HepG2 (cell line): ENCODE measurements at regions not wholly inside any gene's neighbourhood (a gene's known extent, or its start where the extent isn't known, plus 50 kb on each side); places are given as distances from the start of the nearest gene placed in this dataset.

Source experiments
- ATAC-seq: fragments of 200-7000 bp; cut with Tn5 transposase; 3 replicates; pipeline ENCODE4 v1.9.1; 2020; ENCODE audit warnings: mild to moderate bottlenecking, moderate library complexity
- BruUV-seq: library from RNA; stranded (reverse); fragments of 400-500 nt; replicated peaks from 2 replicates; lab custom pipeline; 2021; lab: Mats Ljungman, UMichigan
- CTCF ChIA-PET: fragments of 300-600 bp; formaldehyde crosslinking; extraction: SDS; loops from one replicate; lab custom pipeline; 2021; ENCODE audit warnings: low total read pairs, inconsistent platforms, low intra/inter-chr PET ratio; lab: Yijun Ruan, JAX
- POLR2A ChIA-PET: fragments of 350-600 bp; sonication (Branson Sonifier 250); formaldehyde crosslinking; loops from one replicate; lab custom pipeline; 2020; ENCODE audit warnings: antibody characterized with exemption, inconsistent platforms; lab: Yijun Ruan, JAX
- DNase-seq: peaks from one replicate; pipeline ENCODE4 v3.0.0-alpha.2; 2015; ENCODE audit warnings: low spot score
- FAIRE-seq: peaks from 3 replicates; lab custom pipeline; 2011; peaks lifted over from hg19 to GRCh38; lab: Jason Lieb, UNC
- H2AFZ ChIP-seq: one replicate; pipeline ENCODE4 v1.6.1; 2011; ENCODE audit warnings: low read length, inconsistent platforms
- H3K27ac ChIP-seq: fragments of 300-600 bp; 3 replicates; pipeline ENCODE4 v1.8.0; 2011; ENCODE audit warnings: mixed run types, mild to moderate bottlenecking, mixed read lengths, low read length, inconsistent platforms; ENCODE audit not compliant: insufficient read depth; ENCODE audit errors: extremely low read length
- H3K27me3 ChIP-seq, 2 experiments: fragments of 200-600 bp in 1 of 2; 2 replicates in 1 of 2; 3 replicates in 1 of 2; pipeline versions ENCODE4 v1.6.0 to v1.8.0; 2011; ENCODE audit warnings: low read length in 2 of 2, mild to moderate bottlenecking in 2 of 2, moderate library complexity in 2 of 2, inconsistent platforms in 1 of 2; ENCODE audit not compliant: insufficient read depth in 2 of 2, control insufficient read depth in 1 of 2
- H3K36me3 ChIP-seq, 2 experiments: fragments of 200-600 bp in 1 of 2; replicated peaks in 1 of 2; 2 replicates in 1 of 2; 3 replicates in 1 of 2; pipeline versions ENCODE4 v1.5.1 to v1.8.0; 2011; ENCODE audit warnings: low read length in 2 of 2, inconsistent platforms in 1 of 2; ENCODE audit not compliant: insufficient read depth in 2 of 2, control insufficient read depth in 1 of 2
- H3K4me1 ChIP-seq: 2 replicates; pipeline ENCODE4 v1.5.1; 2012; ENCODE audit warnings: low read length, inconsistent platforms; ENCODE audit not compliant: insufficient read depth
- H3K4me2 ChIP-seq: 2 replicates; pipeline ENCODE4 v1.6.0; 2011; ENCODE audit warnings: low read depth, low read length, inconsistent platforms
- H3K4me3 ChIP-seq, 3 experiments: fragments of 200-600 bp in 1 of 3; sonication (generic), shearing (Covaris generic) in 1 of 3; replicated peaks in 1 of 3; 2 replicates each; pipeline ENCODE4 v1.5.1; 2011 to 2016; ENCODE audit warnings: low read length in 3 of 3, inconsistent platforms in 2 of 3, low read depth in 2 of 3, mild to moderate bottlenecking in 2 of 3, control low read depth in 1 of 3, mixed read lengths in 1 of 3; ENCODE audit not compliant: insufficient read depth in 1 of 3
- H3K79me2 ChIP-seq: one replicate; pipeline ENCODE4 v1.6.1; 2011; ENCODE audit warnings: low read length, inconsistent platforms; ENCODE audit not compliant: insufficient read depth
- H3K9ac ChIP-seq: 2 replicates; pipeline ENCODE4 v1.6.0; 2011; ENCODE audit warnings: mild to moderate bottlenecking, low read depth, low read length, inconsistent platforms; ENCODE audit not compliant: insufficient read depth
- H3K9me3 ChIP-seq: 2 replicates; pipeline ENCODE4 v1.5.1; 2012; ENCODE audit warnings: mild to moderate bottlenecking, low read length
- H4K20me1 ChIP-seq: 2 replicates; pipeline ENCODE4 v1.6.0; 2011; ENCODE audit warnings: inconsistent platforms, mild to moderate bottlenecking, low read length, moderate library complexity; ENCODE audit not compliant: insufficient read depth
- FOSL2 ChIP-seq: sonication (generic); formaldehyde crosslinking; IDR thresholded peaks from 2 replicates; pipeline ENCODE4 v1.4.0; 2020; ENCODE audit warnings: missing genetic modification reagents
- FOXK1 ChIP-seq: sonication (generic); formaldehyde crosslinking; IDR thresholded peaks from 2 replicates; pipeline ENCODE4 v1.4.0; 2020; ENCODE audit warnings: low read depth, missing genetic modification reagents, borderline replicate concordance
- HDAC1 ChIP-seq: sonication (generic); formaldehyde crosslinking; IDR thresholded peaks from 2 replicates; pipeline ENCODE4 v1.5.1; 2020; ENCODE audit warnings: mild to moderate bottlenecking, missing genetic modification reagents
- KAT7 ChIP-seq: IDR thresholded peaks from 2 replicates; pipeline ENCODE4 v1.6.1; 2018; ENCODE audit warnings: borderline replicate concordance, missing compliant biosample characterization
- KLF16 ChIP-seq, 2 experiments: sonication (generic) in 1 of 2; formaldehyde crosslinking in 1 of 2; IDR thresholded peaks; 2 replicates each; pipeline versions ENCODE4 v1.6.1 to v1.8.0; 2016 to 2023; ENCODE audit warnings: missing genetic modification reagents in 2 of 2, missing compliant biosample characterization in 1 of 2
- NFYB ChIP-seq: sonication (generic); formaldehyde crosslinking; IDR thresholded peaks from 2 replicates; pipeline ENCODE4 v1.4.0; 2020; ENCODE audit warnings: missing genetic modification reagents
- ONECUT2 ChIP-seq: sonication (generic); formaldehyde crosslinking; IDR thresholded peaks from 2 replicates; pipeline ENCODE4 v1.4.0; 2020; ENCODE audit warnings: missing genetic modification reagents
- SMAD9 ChIP-seq: sonication (generic); formaldehyde crosslinking; IDR thresholded peaks from 2 replicates; pipeline ENCODE4 v1.5.1; 2020; ENCODE audit warnings: mild to moderate bottlenecking, missing genetic modification reagents
- TEAD2 ChIP-seq: sonication (generic); formaldehyde crosslinking; IDR thresholded peaks from 2 replicates; pipeline ENCODE4 v1.9.0; 2021; ENCODE audit warnings: missing genetic modification reagents
- TP53 ChIP-seq: sonication (generic); formaldehyde crosslinking; conservative IDR thresholded peaks from 2 replicates; pipeline ENCODE4 v1.4.0; 2020; ENCODE audit warnings: missing genetic modification reagents
- ZNF260 ChIP-seq: sonication (generic); formaldehyde crosslinking; IDR thresholded peaks from 2 replicates; pipeline ENCODE4 v1.4.0; 2020; ENCODE audit warnings: missing genetic modification reagents, low read depth, mild to moderate bottlenecking, borderline replicate concordance
- ZNF30 ChIP-seq: sonication (generic); formaldehyde crosslinking; IDR thresholded peaks from 2 replicates; pipeline ENCODE4 v1.5.0; 2020; ENCODE audit warnings: mild to moderate bottlenecking, missing genetic modification reagents
- ZNF343 ChIP-seq: sonication (generic); formaldehyde crosslinking; IDR thresholded peaks from 2 replicates; pipeline ENCODE4 v1.4.0; 2020; ENCODE audit warnings: mild to moderate bottlenecking, missing genetic modification reagents
- ZNF383 ChIP-seq: sonication (generic); formaldehyde crosslinking; IDR thresholded peaks from 2 replicates; pipeline ENCODE4 v1.4.0; 2020; ENCODE audit warnings: missing genetic modification reagents, mild to moderate bottlenecking, borderline replicate concordance
- ZNF552 ChIP-seq: sonication (generic); formaldehyde crosslinking; IDR thresholded peaks from 2 replicates; pipeline ENCODE4 v1.9.0; 2022; ENCODE audit warnings: missing genetic modification reagents, mild to moderate bottlenecking, borderline replicate concordance
- ZNF562 ChIP-seq: sonication (generic); formaldehyde crosslinking; IDR thresholded peaks from 2 replicates; pipeline ENCODE4 v1.8.0; 2022; ENCODE audit warnings: missing genetic modification reagents, borderline replicate concordance
- ZNF577 ChIP-seq: sonication (generic); formaldehyde crosslinking; IDR thresholded peaks from 2 replicates; pipeline ENCODE4 v1.4.0; 2020; ENCODE audit warnings: mild to moderate bottlenecking, low read depth, missing genetic modification reagents, borderline replicate concordance
- ZNF652 ChIP-seq: IDR thresholded peaks from 2 replicates; pipeline ENCODE4 v1.6.1; 2016; ENCODE audit warnings: low read depth, borderline replicate concordance
- in situ Hi-C: cut with HindIII; loops from 2 replicates; pipeline ENCODE4 v1.10.0; 2017; ENCODE audit warnings: low pct_unique_long_range_greater_than_20kb; ENCODE audit not compliant: extremely low pct_ligation_motif_present
- intact Hi-C: fragments of 100-400 bp; cut with micrococcal nuclease; formaldehyde crosslinking; loops from one replicate; pipeline ENCODE4 v1.10.0; 2022; ENCODE audit not compliant: unreplicated experiment

- BruUV-seq = no TSS peak
- FAIRE-seq (no peak), DNase-seq (no peak), ATAC-seq (no peak)
- Histone ChIP-seq H3K27me3 (peaks cover 0 to 27% of the 10 kb centered on the region in 2 experiments; a peak in 2 of 5 replicates), H3K4me1 (no peaks in the 10 kb centered on the region), H3K4me2 (no peak overlapping the region), H3K79me2 (no peaks in the 10 kb centered on the region), H3K9ac (no peak overlapping the region), H3K27ac (no peak overlapping the region), H3K9me3 (no peaks in the 10 kb centered on the region), H2AFZ (no peak overlapping the region), H3K36me3 (no peaks in the 10 kb centered on the region), H4K20me1 (no peaks in the 10 kb centered on the region), H3K4me3 (no peak overlapping the region)
- no peak for TF ChIP-seq ZNF343 (CRISPR knock-in tag)
- TF ChIP-seq SMAD9 (CRISPR knock-in tag) = no peak
- no peak for TF ChIP-seq ZNF552 (CRISPR knock-in tag)
- TF ChIP-seq ONECUT2 = no peak
- no peak for TF ChIP-seq ZNF260 (CRISPR knock-in tag)
- TF ChIP-seq HDAC1 (CRISPR knock-in tag) = no peak
- no peak for TF ChIP-seq ZNF30 (CRISPR knock-in tag)
- TF ChIP-seq KLF16 (CRISPR knock-in tag; IDR thresholded peaks at IDR 0.05) = no peak
- TF ChIP-seq KAT7 (CRISPR knock-in tag) = no peak
- TF ChIP-seq TP53 (CRISPR knock-in tag) = no peak
- no peak for TF ChIP-seq FOSL2 (CRISPR knock-in tag)
- no peak for TF ChIP-seq ZNF562 (CRISPR knock-in tag)
- no peak for TF ChIP-seq FOXK1 (CRISPR knock-in tag)
- TF ChIP-seq TEAD2 (CRISPR knock-in tag) = no peak
- TF ChIP-seq ZNF577 = no peak
- TF ChIP-seq ZNF652 = no peak
- no peak for TF ChIP-seq ZNF383 (CRISPR knock-in tag)
- TF ChIP-seq NFYB = no peak
- intact Hi-C loops = no loop called here
- CTCF ChIA-PET = no interaction called here
- in situ Hi-C loops = no loop called here
- POLR2A ChIA-PET = no interaction called here
Measured at GRCh38 chr7:25459057-25459456, 230.8 kb upstream of the NPVF start.
